DOHH2 (cell line): ENCODE measurements at regions not wholly inside any gene's neighbourhood (a gene's known extent, or its start where the extent isn't known, plus 50 kb on each side); places are given as distances from the start of the nearest gene placed in this dataset.

Experiments used
- EZH2phosphoT487 ChIP-seq: fragments of 200-600 bp; sonication (generic); IDR thresholded peaks from 2 replicates; pipeline ENCODE4 v1.6.1; 2017; ENCODE audit warnings: borderline replicate concordance, mild to moderate bottlenecking, antibody characterized with exemption, low read length, moderate library complexity, mixed read lengths
- TF ChIP-seq, protein P1 (sequence below): fragments of 200-600 bp; sonication (generic); IDR thresholded peaks from one replicate; pipeline ENCODE4 v1.5.1; 2014; ENCODE audit warnings: antibody characterized with exemption, mild to moderate bottlenecking, low read depth, low read length; ENCODE audit not compliant: poor library complexity, severe bottlenecking

GRCh38 chr1:56435434-56436262, 143.7 kb downstream of the PLPP3 start:
- TF ChIP-seq, protein P1, sequence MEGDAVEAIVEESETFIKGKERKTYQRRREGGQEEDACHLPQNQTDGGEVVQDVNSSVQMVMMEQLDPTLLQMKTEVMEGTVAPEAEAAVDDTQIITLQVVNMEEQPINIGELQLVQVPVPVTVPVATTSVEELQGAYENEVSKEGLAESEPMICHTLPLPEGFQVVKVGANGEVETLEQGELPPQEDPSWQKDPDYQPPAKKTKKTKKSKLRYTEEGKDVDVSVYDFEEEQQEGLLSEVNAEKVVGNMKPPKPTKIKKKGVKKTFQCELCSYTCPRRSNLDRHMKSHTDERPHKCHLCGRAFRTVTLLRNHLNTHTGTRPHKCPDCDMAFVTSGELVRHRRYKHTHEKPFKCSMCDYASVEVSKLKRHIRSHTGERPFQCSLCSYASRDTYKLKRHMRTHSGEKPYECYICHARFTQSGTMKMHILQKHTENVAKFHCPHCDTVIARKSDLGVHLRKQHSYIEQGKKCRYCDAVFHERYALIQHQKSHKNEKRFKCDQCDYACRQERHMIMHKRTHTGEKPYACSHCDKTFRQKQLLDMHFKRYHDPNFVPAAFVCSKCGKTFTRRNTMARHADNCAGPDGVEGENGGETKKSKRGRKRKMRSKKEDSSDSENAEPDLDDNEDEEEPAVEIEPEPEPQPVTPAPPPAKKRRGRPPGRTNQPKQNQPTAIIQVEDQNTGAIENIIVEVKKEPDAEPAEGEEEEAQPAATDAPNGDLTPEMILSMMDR, result no peak
- TF ChIP-seq EZH2phosphoT487, result no peak
